K562 (cell line): ENCODE measurements at regions not wholly inside any gene's neighbourhood (a gene's known extent, or its start where the extent isn't known, plus 50 kb on each side); places are given as distances from the start of the nearest gene placed in this dataset.

Experiments
- ELF1 ChIP-seq: fragments of 200-800 bp; sonication (Bioruptor generic); IDR thresholded peaks from 2 replicates; pipeline ENCODE4 v1.6.1; 2016; ENCODE audit warnings: missing genetic modification characterization, missing compliant biosample characterization
- GATAD2B ChIP-seq: fragments of 450-650 bp; IDR thresholded peaks from 2 replicates; pipeline ENCODE4 v1.6.1; 2017; ENCODE audit warnings: mild to moderate bottlenecking, borderline replicate concordance
- HLTF ChIP-seq: fragments of 450-650 bp; IDR thresholded peaks from 2 replicates; pipeline ENCODE4 v1.6.1; 2016
- KLF10 ChIP-seq: fragments of 250-450 bp; sonication (Bioruptor Pico); IDR thresholded peaks from 2 replicates; pipeline ENCODE4 v1.6.1; 2021; ENCODE audit warnings: matching md5 sums
- MAZ ChIP-seq, 2 experiments: fragments of 450-650 bp in 1 of 2; sonication (generic) in 1 of 2; formaldehyde crosslinking; IDR thresholded peaks in 1 of 2; conservative IDR thresholded peaks in 1 of 2; 2 replicates each; pipeline versions ENCODE4 v1.4.0 to v1.5.0; 2020; ENCODE audit warnings: mild to moderate bottlenecking in 1 of 2, missing genetic modification reagents in 1 of 2
- NCOR1 ChIP-seq: fragments of 450-650 bp; IDR thresholded peaks from 2 replicates; pipeline ENCODE4 v1.6.1; 2016; ENCODE audit warnings: mild to moderate bottlenecking, moderate library complexity
- NFIX ChIP-seq: fragments of 250-450 bp; sonication (Bioruptor Pico); IDR thresholded peaks from 2 replicates; pipeline ENCODE4 v1.4.0; 2020; ENCODE audit warnings: low read depth, mild to moderate bottlenecking, moderate library complexity
- NONO ChIP-seq, 2 experiments: fragments of 200-400 bp in 1 of 2; fragments of 450-650 bp in 1 of 2; formaldehyde crosslinking in 1 of 2; IDR thresholded peaks; 2 replicates each; pipeline ENCODE4 v1.6.1; 2017; ENCODE audit warnings: low read depth in 2 of 2, mild to moderate bottlenecking in 2 of 2, moderate library complexity in 2 of 2, low read length in 1 of 2
- PCBP1 ChIP-seq: fragments of 200-400 bp; formaldehyde crosslinking; IDR thresholded peaks from 2 replicates; pipeline ENCODE4 v1.6.1; 2018; ENCODE audit warnings: mild to moderate bottlenecking, low read depth, low read length; ENCODE audit not compliant: poor library complexity, severe bottlenecking
- PHB ChIP-seq: fragments of 250-450 bp; sonication (Bioruptor Pico); IDR thresholded peaks from 2 replicates; pipeline ENCODE4 v1.5.0; 2021
- RB1 ChIP-seq: fragments of 450-650 bp; IDR thresholded peaks from 2 replicates; pipeline ENCODE4 v1.6.1; 2017; ENCODE audit warnings: low read depth, mild to moderate bottlenecking
- SMAD2 ChIP-seq: fragments of 150-350 bp; IDR thresholded peaks from 2 replicates; pipeline ENCODE4 v1.6.1; 2014; ENCODE audit warnings: low read depth, mild to moderate bottlenecking, low read length
- TBL1XR1 ChIP-seq, 2 experiments: IDR thresholded peaks; 2 replicates each; pipeline ENCODE4 v1.6.1; 2012; ENCODE audit warnings: improper control_type of control experiment in 2 of 2, low read length in 2 of 2, mild to moderate bottlenecking in 1 of 2
- U2AF1 ChIP-seq: fragments of 200-400 bp; formaldehyde crosslinking; optimal IDR thresholded peaks from 2 replicates; pipeline ENCODE3; 2017; ENCODE audit warnings: mild to moderate bottlenecking, low read depth, low read length, moderate library complexity
- ZNF124 ChIP-seq: sonication (generic); formaldehyde crosslinking; IDR thresholded peaks from 2 replicates; pipeline ENCODE4 v1.8.1; 2022; ENCODE audit warnings: missing genetic modification reagents
- ZNF239 ChIP-seq: fragments of 250-450 bp; sonication (Bioruptor Pico); IDR thresholded peaks from 2 replicates; pipeline ENCODE4 v1.4.0; 2020; ENCODE audit warnings: mild to moderate bottlenecking
- ZNF431 ChIP-seq: sonication (generic); formaldehyde crosslinking; IDR thresholded peaks from 2 replicates; pipeline ENCODE4 v1.8.0; 2022; ENCODE audit warnings: mild to moderate bottlenecking, missing genetic modification reagents
- ZNF561 ChIP-seq: fragments of 450-650 bp; formaldehyde crosslinking; conservative IDR thresholded peaks from 2 replicates; pipeline ENCODE4 v1.4.0; 2020; ENCODE audit warnings: mild to moderate bottlenecking, moderate library complexity
- ZNF644 ChIP-seq: fragments of 200-800 bp; sonication (Bioruptor generic); IDR thresholded peaks from 2 replicates; pipeline ENCODE4 v1.6.1; 2016; ENCODE audit warnings: low read depth, missing genetic modification characterization, missing compliant biosample characterization
- TF ChIP-seq, protein P1 (sequence below): fragments of 250-450 bp; sonication (Bioruptor Pico); IDR thresholded peaks from 2 replicates; pipeline ENCODE4 v1.4.0; 2020
- TF ChIP-seq, protein P2 (sequence below): conservative IDR thresholded peaks from 2 replicates; pipeline ENCODE4 v1.6.1; 2011; ENCODE audit warnings: low read depth, mild to moderate bottlenecking, low read length; ENCODE audit not compliant: control insufficient read depth
- TF ChIP-seq, protein P3 (sequence below): fragments of 250-450 bp; sonication (Bioruptor Pico); IDR thresholded peaks from 2 replicates; pipeline ENCODE4 v1.8.0; 2021; ENCODE audit warnings: borderline replicate concordance, mild to moderate bottlenecking, moderate library complexity; ENCODE audit not compliant: poor library complexity, severe bottlenecking

DNA sequence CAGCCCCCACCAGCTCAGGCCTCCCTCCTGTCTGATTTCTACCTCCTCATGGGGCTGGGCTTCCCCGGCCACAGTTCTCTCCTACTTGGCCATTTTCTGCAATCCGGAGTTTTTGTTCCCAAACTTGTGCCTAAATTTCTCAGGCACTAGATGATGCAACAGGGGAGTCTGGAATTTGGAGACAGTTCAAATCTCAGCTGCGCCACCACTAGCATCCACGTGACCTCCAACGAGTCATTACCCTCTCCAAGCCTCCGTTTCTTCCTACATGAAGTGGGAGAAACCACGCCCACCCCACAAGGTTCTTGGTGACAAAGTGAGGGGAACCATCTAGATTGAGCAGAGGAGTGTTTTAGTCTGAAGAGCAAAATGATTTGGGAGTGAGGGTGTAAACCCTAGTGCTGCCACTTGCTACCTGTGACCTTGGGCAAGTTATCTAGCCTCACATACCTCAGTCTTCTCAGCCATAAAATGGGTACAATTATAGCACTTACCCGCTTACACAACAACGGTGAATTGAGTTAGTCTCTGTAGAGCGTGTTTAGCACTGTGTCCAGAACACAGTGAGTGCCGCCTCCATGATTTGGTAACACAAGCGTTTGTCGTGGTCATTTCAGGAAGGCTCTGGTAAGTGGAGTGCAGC is 61.4 kb upstream of the ASAP2 start (continued):
- TF ChIP-seq HLTF (no peak), TBL1XR1 (IDR thresholded peaks at IDR 0.05; ENCODE audit: low read length in 2 of 2) (no peak), ZNF431 (CRISPR knock-in tag) (no peak), ZNF124 (no peak), ZNF644 (tag) (no peak), KLF10 (no peak), NONO (IDR thresholded peaks at IDR 0.05; ENCODE audit: low read depth in 2 of 2, low read length in 1 of 2) (no peak), ZNF239 (CRISPR knock-in tag) (no peak), SMAD2 (no peak), GATAD2B (no peak), PHB (CRISPR knock-in tag) (no peak), RB1 (no peak), ZNF561 (CRISPR knock-in tag) (no peak), NCOR1 (no peak), MAZ (CRISPR knock-in tag; conservative IDR thresholded peaks at IDR 0.05 in 1 of 2, IDR thresholded peaks at IDR 0.05 in 1 of 2) (no peak), NFIX (CRISPR knock-in tag) (no peak), PCBP1 (no peak), U2AF1 (no peak), ELF1 (no peak)
- TF ChIP-seq, protein P1, sequence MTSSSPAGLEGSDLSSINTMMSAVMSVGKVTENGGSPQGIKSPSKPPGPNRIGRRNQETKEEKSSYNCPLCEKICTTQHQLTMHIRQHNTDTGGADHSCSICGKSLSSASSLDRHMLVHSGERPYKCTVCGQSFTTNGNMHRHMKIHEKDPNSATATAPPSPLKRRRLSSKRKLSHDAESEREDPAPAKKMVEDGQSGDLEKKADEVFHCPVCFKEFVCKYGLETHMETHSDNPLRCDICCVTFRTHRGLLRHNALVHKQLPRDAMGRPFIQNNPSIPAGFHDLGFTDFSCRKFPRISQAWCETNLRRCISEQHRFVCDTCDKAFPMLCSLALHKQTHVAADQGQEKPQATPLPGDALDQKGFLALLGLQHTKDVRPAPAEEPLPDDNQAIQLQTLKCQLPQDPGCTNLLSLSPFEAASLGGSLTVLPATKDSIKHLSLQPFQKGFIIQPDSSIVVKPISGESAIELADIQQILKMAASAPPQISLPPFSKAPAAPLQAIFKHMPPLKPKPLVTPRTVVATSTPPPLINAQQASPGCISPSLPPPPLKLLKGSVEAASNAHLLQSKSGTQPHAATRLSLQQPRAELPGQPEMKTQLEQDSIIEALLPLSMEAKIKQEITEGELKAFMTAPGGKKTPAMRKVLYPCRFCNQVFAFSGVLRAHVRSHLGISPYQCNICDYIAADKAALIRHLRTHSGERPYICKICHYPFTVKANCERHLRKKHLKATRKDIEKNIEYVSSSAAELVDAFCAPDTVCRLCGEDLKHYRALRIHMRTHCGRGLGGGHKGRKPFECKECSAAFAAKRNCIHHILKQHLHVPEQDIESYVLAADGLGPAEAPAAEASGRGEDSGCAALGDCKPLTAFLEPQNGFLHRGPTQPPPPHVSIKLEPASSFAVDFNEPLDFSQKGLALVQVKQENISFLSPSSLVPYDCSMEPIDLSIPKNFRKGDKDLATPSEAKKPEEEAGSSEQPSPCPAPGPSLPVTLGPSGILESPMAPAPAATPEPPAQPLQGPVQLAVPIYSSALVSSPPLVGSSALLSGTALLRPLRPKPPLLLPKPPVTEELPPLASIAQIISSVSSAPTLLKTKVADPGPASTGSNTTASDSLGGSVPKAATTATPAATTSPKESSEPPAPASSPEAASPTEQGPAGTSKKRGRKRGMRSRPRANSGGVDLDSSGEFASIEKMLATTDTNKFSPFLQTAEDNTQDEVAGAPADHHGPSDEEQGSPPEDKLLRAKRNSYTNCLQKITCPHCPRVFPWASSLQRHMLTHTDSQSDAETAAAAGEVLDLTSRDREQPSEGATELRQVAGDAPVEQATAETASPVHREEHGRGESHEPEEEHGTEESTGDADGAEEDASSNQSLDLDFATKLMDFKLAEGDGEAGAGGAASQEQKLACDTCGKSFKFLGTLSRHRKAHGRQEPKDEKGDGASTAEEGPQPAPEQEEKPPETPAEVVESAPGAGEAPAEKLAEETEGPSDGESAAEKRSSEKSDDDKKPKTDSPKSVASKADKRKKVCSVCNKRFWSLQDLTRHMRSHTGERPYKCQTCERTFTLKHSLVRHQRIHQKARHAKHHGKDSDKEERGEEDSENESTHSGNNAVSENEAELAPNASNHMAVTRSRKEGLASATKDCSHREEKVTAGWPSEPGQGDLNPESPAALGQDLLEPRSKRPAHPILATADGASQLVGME (CRISPR knock-in tag) = no peak
- TF ChIP-seq, protein P2, sequence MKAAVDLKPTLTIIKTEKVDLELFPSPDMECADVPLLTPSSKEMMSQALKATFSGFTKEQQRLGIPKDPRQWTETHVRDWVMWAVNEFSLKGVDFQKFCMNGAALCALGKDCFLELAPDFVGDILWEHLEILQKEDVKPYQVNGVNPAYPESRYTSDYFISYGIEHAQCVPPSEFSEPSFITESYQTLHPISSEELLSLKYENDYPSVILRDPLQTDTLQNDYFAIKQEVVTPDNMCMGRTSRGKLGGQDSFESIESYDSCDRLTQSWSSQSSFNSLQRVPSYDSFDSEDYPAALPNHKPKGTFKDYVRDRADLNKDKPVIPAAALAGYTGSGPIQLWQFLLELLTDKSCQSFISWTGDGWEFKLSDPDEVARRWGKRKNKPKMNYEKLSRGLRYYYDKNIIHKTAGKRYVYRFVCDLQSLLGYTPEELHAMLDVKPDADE = no peak
- TF ChIP-seq, protein P3, sequence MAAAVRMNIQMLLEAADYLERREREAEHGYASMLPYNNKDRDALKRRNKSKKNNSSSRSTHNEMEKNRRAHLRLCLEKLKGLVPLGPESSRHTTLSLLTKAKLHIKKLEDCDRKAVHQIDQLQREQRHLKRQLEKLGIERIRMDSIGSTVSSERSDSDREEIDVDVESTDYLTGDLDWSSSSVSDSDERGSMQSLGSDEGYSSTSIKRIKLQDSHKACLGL (CRISPR knock-in tag) = no peak
